RWPE1 (cell line): ENCODE measurements at regions not wholly inside any gene's neighbourhood (a gene's known extent, or its start where the extent isn't known, plus 50 kb on each side); places are given as distances from the start of the nearest gene placed in this dataset.
"Not testable (repeated sequence)": the region's sequence is repeated elsewhere in the genome, so short reads cannot be mapped to it uniquely, and the experiment has no call there.

Experiments
- CTCF ChIA-PET: fragments of 350-600 bp; sonication (Branson Sonifier 250); formaldehyde crosslinking; extraction: SDS; loops from one replicate; lab custom pipeline; 2021; lab: Yijun Ruan, JAX
- POLR2A ChIA-PET: fragments of 400-600 bp; formaldehyde crosslinking; extraction: SDS; loops from one replicate; lab custom pipeline; 2020; ENCODE audit warnings: antibody characterized with exemption; ENCODE audit not compliant: low non-redundant PET; lab: Yijun Ruan, JAX
- DNase-seq: peaks from one replicate; pipeline ENCODE4 v3.0.0; 2012; ENCODE audit warnings: low spot score
- H3K27ac ChIP-seq: fragments of 450-650 bp; 2 replicates; pipeline ENCODE4 v1.5.1; 2017
- CTCF ChIP-seq: fragments of 450-650 bp; conservative IDR thresholded peaks from 2 replicates; pipeline ENCODE4 v1.5.1; 2017; ENCODE audit warnings: low read depth, mild to moderate bottlenecking

GRCh38 chr4:9000505-9001001, 128.9 kb upstream of the HMX1 start:
- ChIA-PET CTCF (interaction anchor here (0.6 kb wide), 2 partner anchors 9 to 28 kb away, joined by 3 to 4 read pairs; no protein-coding TSS in a partner anchor), POLR2A (interaction anchor here (0.6 kb wide), 1 partner anchor 61 kb away, joined by 3 read pairs; no protein-coding TSS in a partner anchor)
- peak; percentile 87 for TF ChIP-seq CTCF
- peak; percentile 13 for DNase-seq
- not testable (repeated sequence) for H3K27ac ChIP-seq

- DNase-seq, CTCF ChIA-PET, H3K27ac ChIP-seq, POLR2A ChIA-PET: not testable (repeated sequence)
Measured at GRCh38 chr4:8992981-8993380, 121.3 kb upstream of the HMX1 start.

- CTCF ChIA-PET: interaction anchor here (0.7 to 1.2 kb wide), 2 partner anchors 9 to 834 kb away, joined by 3 read pairs; no protein-coding TSS in a partner anchor
- H3K27ac ChIP-seq, POLR2A ChIA-PET: not testable (repeated sequence)
- peak; percentile 1 for DNase-seq
Measured at GRCh38 chr4:8991449-8991848, 119.8 kb upstream of the HMX1 start.

GRCh38 chr4:8990341-8990740, 118.7 kb upstream of the HMX1 start:
- H3K27ac ChIP-seq, POLR2A ChIA-PET, CTCF ChIA-PET, DNase-seq: not testable (repeated sequence)

- CTCF ChIA-PET, H3K27ac ChIP-seq, POLR2A ChIA-PET, DNase-seq: not testable (repeated sequence)
Measured at GRCh38 chr4:8985786-8986185, 114.1 kb upstream of the HMX1 start.

GRCh38 chr4:8984641-8985040, 113.0 kb upstream of the HMX1 start:
- H3K27ac ChIP-seq, POLR2A ChIA-PET, CTCF ChIA-PET, DNase-seq: not testable (repeated sequence)

GRCh38 chr4:8983921-8984320, 112.3 kb upstream of the HMX1 start:
- H3K27ac ChIP-seq, POLR2A ChIA-PET, CTCF ChIA-PET, DNase-seq: not testable (repeated sequence)

- CTCF ChIA-PET: interaction anchor here (0.6 kb wide), 1 partner anchor 32 kb away, joined by 3 read pairs; no protein-coding TSS in a partner anchor
- DNase-seq: peak; percentile 26
- H3K27ac ChIP-seq, POLR2A ChIA-PET: not testable (repeated sequence)
Measured at GRCh38 chr4:8976466-8977128, 105.0 kb upstream of the HMX1 start.

- POLR2A ChIA-PET, CTCF ChIA-PET, H3K27ac ChIP-seq, DNase-seq: not testable (repeated sequence)
Measured at GRCh38 chr4:8972635-8973034, 101.0 kb upstream of the HMX1 start.

GRCh38 chr4:8965896-8966295, 94.3 kb upstream of the HMX1 start:
- CTCF ChIA-PET, H3K27ac ChIP-seq, POLR2A ChIA-PET, DNase-seq: not testable (repeated sequence)

GRCh38 chr4:8964201-8964788, 92.7 kb upstream of the HMX1 start:
- CTCF ChIA-PET, DNase-seq, POLR2A ChIA-PET, H3K27ac ChIP-seq: not testable (repeated sequence)

GRCh38 chr4:8963533-8963932, 91.9 kb upstream of the HMX1 start:
- POLR2A ChIA-PET, H3K27ac ChIP-seq, CTCF ChIA-PET, DNase-seq: not testable (repeated sequence)
